ENCODE measurements at regions not wholly inside any gene's neighbourhood (a gene's known extent, or its start where the extent isn't known, plus 50 kb on each side); places are given as distances from the start of the nearest gene placed in this dataset.

GRCh38 chr16:80309178-80309577, 231.6 kb upstream of the DYNLRB2 start:
- Histone ChIP-seq H3K14ac (ENCODE audit: insufficient read depth, low read length) (no peak overlapping the region), H3K4ac (ENCODE audit: low read depth, low read length) (no peak overlapping the region), H4K91ac (ENCODE audit: insufficient read length, low read depth, low read length) (no peak overlapping the region), H3K23me2 (ENCODE audit: insufficient read length, low read depth, low read length, poor library complexity, severe bottlenecking) (no peaks in the 10 kb centered on the region), H4K5ac (ENCODE audit: insufficient read length, low read depth, low read length) (no peak overlapping the region), H3K4me2 (ENCODE audit: insufficient read depth, insufficient read length, low read length) (no peak overlapping the region), H3K9ac (ENCODE audit: extremely low read depth, insufficient read length, low read length) (no peak overlapping the region), H2BK20ac (ENCODE audit: low read depth, low read length, poor library complexity, severe bottlenecking) (no peak overlapping the region), H3K9me3 (ENCODE audit: control insufficient read depth, low read depth, low read length) (no peaks in the 10 kb centered on the region), H3K23ac (ENCODE audit: insufficient read length, low read depth, low read length) (no peak overlapping the region), H2BK5ac (ENCODE audit: insufficient read length, low read length) (no peak overlapping the region), H4K8ac (replicated peaks; ENCODE audit: insufficient read length, low read depth, low read length) (no peak overlapping the region), H3K18ac (ENCODE audit: insufficient read length, low read depth, low read length) (no peak overlapping the region), H2AFZ (ENCODE audit: low read length) (no peak overlapping the region), H3K56ac (ENCODE audit: insufficient read length, low read depth, low read length) (no peak overlapping the region), H2BK12ac (ENCODE audit: insufficient read length, low read depth, low read length) (no peak overlapping the region), H2BK15ac (ENCODE audit: low read depth, low read length) (no peak overlapping the region), H2BK120ac (ENCODE audit: low read depth, low read length, poor library complexity, severe bottlenecking) (no peak overlapping the region), H3K79me1 (ENCODE audit: insufficient read depth, low read depth, low read length, poor library complexity, severe bottlenecking) (no peaks in the 10 kb centered on the region), H3K27me3 (ENCODE audit: insufficient read depth, low read length) (no peaks in the 10 kb centered on the region), H3K27ac (ENCODE audit: insufficient read length, low read depth, low read length) (no peak overlapping the region), H2AK5ac (ENCODE audit: insufficient read length, low read length) (no peak overlapping the region), H3K79me2 (ENCODE audit: insufficient read depth, low read length) (no peaks in the 10 kb centered on the region), H4K20me1 (ENCODE audit: control insufficient read depth, insufficient read depth, insufficient read length) (no peaks in the 10 kb centered on the region), H3K4me1 (ENCODE audit: insufficient read depth, low read length) (no peaks in the 10 kb centered on the region), H3T11ph (ENCODE audit: low read length) (no peak overlapping the region)
- no peaks in the 10 kb centered on the region for H3K36me3 Mint-ChIP-seq (ENCODE audit: insufficient read depth in 1 of 3, low read depth in 3 of 3)
- H3K9me3 Mint-ChIP-seq = no peaks in the 10 kb centered on the region
- H3K4me3 Mint-ChIP-seq = no peak overlapping the region
- H3K27ac Mint-ChIP-seq = no peak overlapping the region
- no CpG with 5 or more reads among the region's 3 CpGs for WGBS (ENCODE audit: extremely low coverage, insufficient read length, low lambda C conversion rate)
- no peak for TF ChIP-seq CTCF (conservative IDR thresholded peaks at IDR 0.05)
- peaks cover 13% of the 10 kb centered on the region in 2 experiments for H3K4me1 Mint-ChIP-seq
- H3K27me3 Mint-ChIP-seq (ENCODE audit: low read depth) = no peaks in the 10 kb centered on the region
- no peak for DNase-seq

Data from H9 (cell line).